HG03095 (cell line): ENCODE measurements at regions not wholly inside any gene's neighbourhood (a gene's known extent, or its start where the extent isn't known, plus 50 kb on each side); places are given as distances from the start of the nearest gene placed in this dataset.

Source experiments
- ATAC-seq: cut with Tn5 transposase; IDR thresholded peaks from one replicate; pipeline ENCODE4 v1.9.1; 2021; ENCODE audit warnings: moderate library complexity; ENCODE audit not compliant: unreplicated experiment

DNA sequence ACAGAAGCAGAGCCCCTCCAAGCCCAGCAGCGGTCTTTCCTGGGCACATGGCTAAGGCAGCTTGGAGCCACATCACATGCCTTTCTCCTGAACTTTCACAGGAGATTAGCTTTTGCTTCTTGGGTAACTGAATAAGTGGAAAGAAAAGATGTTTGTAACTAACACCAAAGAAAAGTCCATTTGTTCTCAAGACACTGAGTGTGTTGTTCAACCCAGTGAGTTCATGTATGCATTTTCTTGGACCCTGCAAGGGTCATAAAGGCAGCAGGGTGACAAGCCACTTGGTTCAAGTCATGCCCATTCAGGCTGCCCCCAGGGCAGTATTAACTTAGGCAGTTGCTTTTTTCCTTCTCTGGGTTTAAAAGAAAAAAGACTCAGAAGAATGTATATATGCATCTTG lies 203.4 kb downstream of the FAM76B start:
- no peak for ATAC-seq

DNA sequence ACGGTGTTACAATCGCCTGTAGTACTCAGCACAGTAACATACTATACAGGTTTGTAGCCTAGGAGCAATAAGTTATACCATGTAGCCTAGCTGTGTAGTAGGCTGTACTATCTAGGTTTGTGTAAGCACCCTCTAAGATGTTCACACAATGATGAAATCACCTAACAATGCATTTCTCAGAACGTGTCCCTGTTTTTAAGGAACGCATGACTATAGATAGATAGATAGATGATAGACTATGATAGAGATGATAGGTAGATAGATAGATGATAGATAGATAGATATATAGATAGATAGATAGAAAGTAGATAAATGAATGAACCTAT lies 203.9 kb downstream of the FAM76B start:
- ATAC-seq = no peak

DNA sequence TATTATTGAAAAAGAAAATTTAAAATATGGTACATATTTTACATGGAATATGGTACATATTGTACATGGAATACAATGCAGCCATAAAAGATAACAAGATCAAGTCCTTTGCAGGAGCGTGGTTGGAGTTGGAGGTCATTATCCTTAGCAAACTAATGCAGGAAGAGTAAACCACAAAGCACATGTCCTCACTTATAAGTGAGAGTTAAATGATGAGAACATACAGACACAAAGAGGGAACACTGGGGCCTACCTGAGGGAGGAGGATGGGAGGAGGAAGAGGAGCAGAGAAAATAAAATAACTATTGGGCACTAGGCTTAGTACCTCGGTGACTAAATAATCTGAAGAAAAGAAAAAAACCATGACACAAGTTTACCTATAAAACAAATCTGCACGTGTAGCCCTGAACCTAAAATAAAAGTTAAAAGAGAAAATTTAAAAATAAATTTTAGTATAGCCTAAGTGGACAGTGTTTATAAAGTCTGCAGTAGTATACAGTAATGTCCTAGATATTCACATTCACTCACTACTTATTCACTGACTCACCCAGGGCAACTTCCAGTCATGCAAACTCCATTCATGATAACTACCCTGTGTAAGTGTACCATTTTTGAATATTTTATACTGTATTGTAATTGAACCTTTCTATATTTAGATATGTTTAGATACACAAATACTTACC lies 204.4 kb downstream of the FAM76B start:
- no peak for ATAC-seq

DNA sequence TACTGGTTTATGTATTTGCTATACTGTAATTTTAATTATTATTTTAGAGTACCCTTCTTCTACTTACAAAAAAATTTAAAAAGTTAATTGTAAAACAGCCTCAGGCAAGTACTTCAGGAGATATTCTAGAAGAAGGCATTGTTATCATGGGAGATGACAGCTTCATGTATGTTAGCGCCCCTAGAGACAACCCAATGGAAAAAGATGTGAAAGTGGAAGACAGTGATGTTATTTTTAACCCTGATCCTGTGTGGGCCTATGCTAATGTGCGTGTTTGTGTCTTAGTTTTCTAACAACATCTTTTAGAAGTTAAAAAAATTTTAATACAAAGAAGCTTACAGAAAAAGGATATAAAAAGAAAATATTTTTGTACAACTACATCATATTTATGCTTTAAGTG lies 205.0 kb downstream of the FAM76B start:
- peak; percentile 70 for ATAC-seq

DNA sequence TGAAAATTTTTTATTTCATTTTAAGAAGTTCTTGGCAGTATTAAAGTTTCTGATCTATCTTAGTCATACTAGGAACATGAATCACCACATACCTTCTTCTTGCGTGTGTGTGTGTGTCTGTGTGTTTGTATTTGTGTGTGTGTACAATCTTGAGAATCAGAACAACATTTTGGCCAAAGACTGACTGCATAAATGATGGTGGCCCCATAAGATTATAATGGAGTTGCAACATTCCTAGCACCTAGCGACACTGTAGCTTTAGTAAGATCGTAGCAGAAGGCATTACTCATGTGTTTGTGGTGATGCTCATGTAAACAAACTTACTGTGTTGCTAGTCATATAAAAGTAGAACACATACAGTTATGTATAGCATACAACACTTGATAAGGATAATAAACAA lies 205.4 kb downstream of the FAM76B start:
- peak; percentile 13 for ATAC-seq

DNA sequence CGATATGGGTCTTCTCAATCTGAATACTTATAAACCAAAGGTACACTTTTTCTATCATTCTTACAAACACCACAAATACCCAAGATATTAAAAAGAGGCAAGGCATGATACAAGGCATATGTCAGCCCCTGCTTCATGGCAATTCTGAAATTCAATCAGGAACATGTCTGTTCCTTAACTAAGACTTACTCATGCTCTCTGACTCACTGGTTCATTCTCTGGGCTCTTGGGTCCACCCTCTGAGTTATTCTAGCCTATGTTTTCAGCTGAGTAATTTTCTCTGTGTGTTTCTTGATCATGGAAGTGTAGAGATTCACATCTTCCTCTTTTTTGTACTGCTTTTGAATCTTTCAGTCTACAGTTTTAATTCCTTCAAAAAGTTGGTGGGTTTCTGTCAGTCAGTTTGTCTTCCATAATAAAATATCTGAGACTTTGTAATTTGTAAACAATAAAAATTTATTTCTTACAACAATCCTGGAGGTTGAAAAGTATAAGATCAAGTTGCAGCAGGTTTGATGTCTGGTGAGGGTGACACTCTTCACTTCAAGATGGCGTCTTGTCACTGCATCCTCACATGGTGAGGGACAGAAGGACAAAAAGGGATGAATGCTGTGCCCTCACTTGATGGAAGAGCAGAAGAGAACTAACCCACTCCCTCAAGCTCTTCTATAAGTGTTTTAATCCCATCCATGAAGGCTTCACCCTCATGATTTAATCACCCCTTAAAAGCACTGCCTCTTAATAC lies 211.7 kb downstream of the FAM76B start:
- ATAC-seq = no peak

DNA sequence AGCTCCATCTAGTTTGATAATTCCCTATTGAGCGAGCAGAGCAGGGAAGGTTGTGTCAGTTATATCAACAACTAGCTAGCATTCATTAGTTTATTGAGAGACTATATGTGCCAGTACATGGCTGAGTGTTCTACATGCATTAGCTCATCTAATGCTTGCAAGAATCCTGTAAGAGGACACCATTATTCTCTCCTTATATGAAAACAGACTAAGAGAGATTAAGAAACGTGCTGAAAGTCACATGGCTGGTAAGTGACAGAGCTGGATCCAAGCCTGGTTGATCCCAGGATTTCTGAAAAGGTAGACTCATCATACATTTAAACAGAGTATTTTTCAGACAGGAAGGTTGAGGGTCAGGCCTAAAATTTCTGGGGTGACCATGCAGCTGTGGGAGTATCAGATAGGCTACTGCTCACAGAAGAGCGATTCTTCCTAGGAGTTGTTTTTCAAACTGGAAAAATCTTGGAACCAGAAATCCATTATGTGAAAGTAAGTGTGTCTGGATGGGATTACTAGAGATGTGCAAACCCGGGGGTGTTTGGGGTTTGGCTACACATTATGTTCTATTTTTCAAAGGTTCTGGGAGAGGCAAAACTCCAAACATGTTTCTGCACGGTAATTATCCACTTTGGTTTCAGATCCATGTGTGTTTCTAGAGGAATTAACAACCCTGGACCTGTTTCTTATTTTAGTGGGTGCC lies 213.3 kb downstream of the FAM76B start:
- ATAC-seq = no peak

DNA sequence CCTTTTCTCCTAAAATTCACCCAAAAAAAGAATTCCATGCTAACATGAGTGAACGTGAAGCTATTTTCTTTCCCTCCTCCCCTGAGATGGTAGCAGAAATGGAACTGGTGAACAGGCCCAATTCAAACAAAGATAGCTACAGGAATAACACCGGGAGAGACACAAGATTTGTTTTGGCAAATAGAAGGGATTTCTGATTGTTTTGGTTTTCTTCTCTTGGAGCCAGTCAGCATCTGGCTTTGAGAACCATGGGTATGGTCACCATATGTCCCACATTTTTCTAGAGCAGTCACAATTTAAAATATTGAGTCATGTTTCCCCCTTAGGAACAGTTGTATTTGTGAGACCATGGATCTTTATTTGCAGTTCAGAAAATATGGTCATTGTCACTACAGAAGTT lies 214.1 kb downstream of the FAM76B start:
- ATAC-seq = no peak

DNA sequence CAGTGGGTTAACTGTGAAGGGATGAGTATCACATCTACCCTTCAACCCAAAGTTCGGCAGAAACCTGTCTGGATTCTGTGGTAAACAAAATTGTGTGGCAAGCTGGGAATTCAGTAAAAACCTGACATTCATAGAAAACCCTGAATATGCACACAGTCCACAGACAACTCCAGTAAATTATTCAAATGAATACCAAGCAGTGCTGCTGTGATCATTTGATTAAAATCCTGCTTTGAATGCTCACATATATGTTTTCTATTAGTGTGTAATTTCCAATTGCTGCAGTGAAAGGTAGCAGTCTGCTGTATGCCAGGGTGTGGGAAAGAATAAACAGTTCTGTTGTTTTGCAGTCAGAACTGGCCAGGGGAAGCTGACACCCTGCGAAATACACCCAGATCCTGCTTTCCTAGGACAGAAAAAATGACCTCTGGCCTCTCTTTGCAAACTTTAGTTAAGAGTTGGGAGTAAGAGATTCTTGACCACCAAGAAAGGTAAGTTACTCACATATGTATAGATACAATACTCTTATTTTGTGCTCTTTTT lies 217.8 kb downstream of the FAM76B start:
- no peak for ATAC-seq

DNA sequence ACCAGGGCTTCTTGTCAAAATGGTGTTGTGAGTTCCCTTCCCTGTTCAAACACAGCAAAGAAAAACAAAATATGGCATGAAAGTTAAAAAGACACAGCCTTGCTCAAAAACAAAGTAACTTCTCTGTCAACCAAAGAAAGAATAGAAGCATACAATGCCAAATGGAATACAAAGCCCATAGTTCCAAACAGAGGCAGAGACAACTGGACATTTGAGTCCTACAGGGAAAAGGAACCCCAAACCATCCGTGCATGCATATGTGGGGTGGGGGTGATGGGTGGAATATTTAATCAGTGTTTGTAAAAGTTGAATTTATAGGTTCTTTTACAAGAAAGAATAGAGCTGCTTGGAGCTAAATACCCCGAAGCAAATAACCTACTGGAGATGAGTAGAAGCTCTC lies 218.7 kb downstream of the FAM76B start:
- ATAC-seq = no peak

DNA sequence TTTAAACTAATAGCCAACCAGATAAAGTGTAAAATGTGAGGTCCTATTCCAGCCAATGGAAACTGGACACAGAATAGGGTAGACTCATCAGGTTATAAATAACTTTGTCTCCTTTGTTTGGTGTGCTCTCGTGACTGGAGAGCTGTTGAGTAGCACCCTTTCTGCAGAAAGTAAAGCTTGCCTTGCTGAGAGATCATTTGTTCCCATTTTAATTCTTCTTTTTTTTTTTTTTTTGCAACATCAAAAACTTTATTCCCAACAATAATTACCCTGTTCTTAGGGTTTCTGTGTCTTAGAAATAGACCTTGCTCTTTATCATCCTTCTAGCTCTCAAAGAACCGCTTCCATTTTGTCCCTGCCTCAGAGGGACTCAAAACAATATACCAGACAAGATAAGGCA lies 220.4 kb downstream of the FAM76B start:
- no peak for ATAC-seq

DNA sequence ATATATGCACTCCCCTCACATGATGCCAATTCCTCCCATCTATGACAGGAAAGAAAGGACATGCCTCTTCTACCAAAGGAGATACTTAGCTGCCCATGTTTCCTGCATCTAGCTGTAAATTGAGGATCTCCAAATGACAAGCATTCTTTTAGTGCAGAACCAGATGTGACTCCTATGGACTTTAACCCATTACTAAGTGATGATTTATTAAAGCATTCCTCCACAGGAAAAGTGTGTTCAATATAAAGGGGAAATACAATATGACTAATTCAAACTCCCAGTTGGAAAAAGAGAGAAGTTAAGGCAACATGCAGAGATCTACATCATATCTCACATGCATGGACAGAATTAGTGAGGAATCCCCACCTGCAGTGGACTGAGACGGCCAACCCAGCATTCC lies 221.3 kb downstream of the FAM76B start:
- no peak for ATAC-seq

DNA sequence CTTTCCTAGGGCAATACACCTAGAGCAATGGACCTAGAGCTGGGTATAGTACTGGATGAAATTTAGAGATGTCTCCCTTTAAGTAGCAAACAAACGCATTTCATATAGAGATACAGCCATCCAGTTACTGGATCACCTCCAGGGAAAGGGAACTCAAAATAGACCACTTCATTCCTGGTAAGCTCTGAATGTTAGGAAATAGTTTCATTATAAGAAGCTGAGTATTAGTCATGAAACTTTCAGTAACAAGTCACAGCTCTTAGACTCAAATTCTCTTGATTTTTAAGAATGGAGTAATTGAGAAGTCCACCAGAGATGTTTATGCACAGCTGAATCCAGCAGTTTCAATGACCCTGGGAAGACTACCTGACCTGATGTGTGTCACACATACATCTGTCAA lies 221.9 kb downstream of the FAM76B start:
- no peak for ATAC-seq

DNA sequence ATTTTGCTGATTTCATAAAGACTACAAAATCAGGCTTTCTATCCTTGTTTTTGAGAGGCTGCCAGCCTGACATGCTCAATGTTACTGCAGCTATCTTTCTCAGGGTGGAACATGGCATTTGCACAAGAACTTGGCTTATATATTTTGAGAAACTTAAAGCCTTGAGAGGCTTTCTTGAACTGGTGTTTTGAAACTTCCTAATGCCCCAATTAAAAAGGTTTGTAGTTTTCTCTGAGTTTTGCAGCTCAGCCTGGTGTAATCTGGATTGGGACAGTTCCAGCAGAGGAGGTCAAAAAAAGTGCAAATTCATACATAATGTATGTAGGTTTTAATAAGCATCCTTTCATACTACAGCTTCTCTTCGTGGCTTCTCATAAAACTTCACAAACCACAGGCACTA lies 223.4 kb downstream of the FAM76B start:
- ATAC-seq = no peak

DNA sequence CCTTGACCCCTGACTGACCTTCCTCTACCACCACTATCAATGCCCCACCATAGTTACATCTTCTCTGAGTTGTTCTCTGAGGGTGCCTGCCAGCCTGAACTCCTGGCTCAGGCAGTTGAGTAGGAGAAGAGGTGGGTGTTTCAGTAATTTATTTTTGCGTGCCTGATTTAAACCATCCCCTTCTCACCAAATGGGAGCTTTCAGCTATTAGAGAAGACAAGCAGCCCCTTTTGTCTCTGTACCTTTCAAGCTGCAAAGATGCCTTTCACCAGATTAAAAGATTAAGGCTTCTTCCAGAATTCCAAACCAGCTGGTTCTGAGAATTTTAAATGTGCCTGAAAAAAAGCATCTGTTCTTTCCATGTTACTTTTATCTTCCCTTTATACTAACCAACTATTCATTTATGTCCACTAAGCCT lies 223.8 kb downstream of the FAM76B start:
- ATAC-seq = no peak

DNA sequence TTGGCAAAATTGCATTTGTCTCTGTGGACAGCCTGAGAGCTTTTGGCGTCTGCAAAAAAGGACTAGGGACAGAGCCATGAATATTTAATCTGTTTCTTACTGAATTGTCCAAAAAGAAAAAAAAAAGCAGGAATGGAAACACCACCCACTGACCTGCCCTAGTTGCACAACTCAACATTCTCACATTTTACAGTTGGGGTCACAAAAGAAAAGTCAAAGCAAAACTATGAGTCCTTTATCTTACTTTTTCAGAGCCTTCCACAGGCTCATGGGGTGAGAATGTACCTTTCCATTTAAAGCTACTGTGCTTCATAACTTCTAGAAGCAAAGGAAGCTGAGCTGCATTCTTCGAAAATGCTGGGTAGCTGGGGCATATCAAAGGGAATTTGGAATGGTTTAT lies 225.7 kb downstream of the FAM76B start:
- no peak for ATAC-seq

DNA sequence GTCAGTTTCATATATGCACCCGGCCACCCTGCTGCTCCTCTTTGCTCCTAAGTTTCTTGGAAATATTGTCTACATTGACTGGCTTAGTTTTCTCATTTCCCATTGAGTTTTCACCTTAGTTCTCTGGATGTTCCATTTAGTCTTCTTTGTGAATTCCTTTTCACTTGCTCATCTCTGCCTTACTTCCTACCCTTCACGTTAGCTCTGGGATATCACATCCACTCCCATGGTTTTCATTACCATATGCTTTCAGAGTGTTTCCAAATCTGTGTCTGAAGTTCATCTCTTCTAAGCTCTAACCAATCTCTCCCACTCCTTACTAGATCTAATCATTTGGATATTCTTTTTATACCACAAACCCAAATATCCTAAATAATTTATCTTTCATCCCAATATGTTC lies 226.4 kb downstream of the FAM76B start:
- ATAC-seq = no peak

DNA sequence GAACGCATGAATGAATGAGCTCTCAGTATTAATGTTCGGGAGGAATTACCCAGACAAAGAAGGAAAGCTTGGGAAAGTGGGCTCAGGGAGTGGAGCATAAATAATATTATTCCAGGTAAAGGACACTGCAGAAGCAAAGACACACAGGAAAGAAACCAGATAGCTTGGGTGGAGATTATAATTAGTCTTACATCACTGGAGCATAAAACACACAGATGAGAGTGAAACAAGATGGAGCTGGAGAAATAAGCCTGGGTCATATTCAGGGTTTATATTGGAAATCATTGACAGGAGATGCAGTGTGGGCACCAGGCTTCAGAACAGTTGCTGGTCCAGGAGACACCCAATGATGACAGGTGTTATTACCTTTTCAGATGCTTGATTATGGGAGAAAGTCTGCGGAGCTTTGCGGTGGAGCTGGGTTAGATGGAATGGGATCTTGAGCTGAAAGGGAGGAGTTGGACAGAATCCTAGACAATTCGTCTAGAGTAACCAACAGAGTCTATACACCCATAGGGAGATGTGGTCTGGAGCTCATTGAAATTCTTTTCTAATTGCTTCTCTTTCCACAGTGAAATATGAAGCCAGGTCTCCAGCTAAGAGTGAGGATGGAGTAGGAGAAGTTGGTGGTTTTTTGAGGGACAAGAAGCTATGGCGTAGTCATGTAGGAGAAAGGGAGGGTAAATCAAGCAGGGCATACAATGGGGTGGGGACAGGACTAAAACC lies 227.2 kb downstream of the FAM76B start:
- ATAC-seq = no peak

DNA sequence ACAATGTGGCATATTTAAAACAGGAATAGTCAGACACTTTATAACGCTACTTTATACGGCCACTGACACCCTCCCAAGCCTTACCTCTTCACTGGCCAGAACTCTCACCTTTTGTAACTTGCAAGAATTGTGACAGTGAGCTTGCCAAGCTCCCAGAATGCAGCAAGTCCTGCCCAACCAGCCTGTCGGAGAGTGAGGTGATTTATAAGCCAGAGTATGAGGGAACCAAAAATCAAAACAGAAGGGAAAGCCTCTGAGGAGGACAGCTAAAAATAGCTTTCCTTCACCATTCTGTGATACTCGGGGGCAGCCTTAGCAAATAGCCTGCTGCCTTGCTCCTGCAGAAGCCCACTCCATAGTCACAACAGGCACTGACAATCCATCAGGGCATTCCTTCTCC lies 229.7 kb downstream of the FAM76B start:
- ATAC-seq = no peak

DNA sequence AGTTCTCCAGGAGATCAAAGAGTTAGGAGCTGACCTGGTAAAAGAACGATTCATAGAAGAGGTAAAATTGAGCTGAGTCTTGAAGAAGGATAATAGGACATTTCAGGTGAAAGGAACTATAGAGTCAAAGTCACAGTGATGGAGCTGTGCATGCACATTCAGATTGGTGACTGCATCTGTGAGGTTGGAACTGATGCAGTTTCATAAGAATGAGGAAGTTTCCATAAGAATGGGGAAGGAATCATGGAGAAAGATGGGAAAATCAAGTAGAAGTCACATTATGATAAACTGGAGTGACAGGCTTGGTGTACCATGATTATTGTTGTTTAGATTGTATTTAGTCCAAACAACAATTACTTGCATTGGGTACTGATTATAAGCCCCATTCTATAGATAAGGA lies 232.2 kb downstream of the FAM76B start:
- no peak for ATAC-seq
